Psoas muscle (tissue), 7 donors: ENCODE measurements at regions not wholly inside any gene's neighbourhood (a gene's known extent, or its start where the extent isn't known, plus 50 kb on each side); places are given as distances from the start of the nearest gene placed in this dataset.

Experiments
- ATAC-seq, 4 donors: fragments of 200-7000 bp; cut with Tn5 transposase; one replicate each; pipeline ENCODE4 v1.9.1; 2020; ENCODE audit warnings: moderate library complexity in 3 of 4, mild to moderate bottlenecking in 2 of 4
- DNase-seq, 2 donors: peaks; one replicate each; pipeline ENCODE4 v3.0.0-alpha.2; 2020
- H3K27ac ChIP-seq: fragments of 200-600 bp; one replicate; pipeline ENCODE4 v1.8.0; 2022
- H3K27me3 ChIP-seq, 3 donors: fragments of 200-600 bp in 1 of 3; one replicate each; pipeline versions ENCODE4 v1.6.1 to v1.8.0; 2013 to 2022; ENCODE audit warnings: low read length in 2 of 3, mild to moderate bottlenecking in 2 of 3, moderate library complexity in 1 of 3; ENCODE audit not compliant: insufficient read depth in 3 of 3
- H3K36me3 ChIP-seq, 2 donors: fragments of 200-600 bp in 1 of 2; one replicate each; pipeline versions ENCODE4 v1.6.1 to v1.8.0; 2013 to 2022; ENCODE audit warnings: low read depth in 1 of 2, mild to moderate bottlenecking in 1 of 2, moderate library complexity in 1 of 2; ENCODE audit not compliant: insufficient read depth in 1 of 2
- H3K4me1 ChIP-seq: fragments of 200-600 bp; one replicate; pipeline ENCODE4 v1.8.0; 2022
- H3K4me3 ChIP-seq: fragments of 200-600 bp; one replicate; pipeline ENCODE4 v1.8.0; 2022; ENCODE audit warnings: mild to moderate bottlenecking
- H3K9me3 ChIP-seq: fragments of 200-600 bp; one replicate; pipeline ENCODE4 v1.8.0; 2022
- WGBS, 3 donors: extraction: QIAGEN DNeasy Blood & Tissue Kit; methylation state at CpG; one replicate each; pipeline versions ENCODE4 v1.1.6 to v1.1.7; 2013; 5-methylcytosine and 5-hydroxymethylcytosine counted together
- intact Hi-C, 2 donors: fragments of 100-400 bp; cut with DNase I; formaldehyde crosslinking; loops; one replicate each; pipeline versions ENCODE4 v1.11.0 to v1.14.2; 2022
- TF ChIP-seq, protein P1 (sequence below): fragments of 200-600 bp; IDR thresholded peaks from one replicate; pipeline ENCODE4 v1.8.0; 2022; ENCODE audit warnings: antibody characterized with exemption
- donor health status: healthy with polysubstance abuse.
- donor health status: DM: no; HTN: no; CAD: no; lungs with moderate emphysema.
- donor health status: Bipolar disorder and iron deficiency.
- donor health status: healthy.
- donor health status: DM: yes; HTN: yes; CAD: no.
- donor health status: DM: no; HTN: no; CAD: no.
- donor health status: DM: yes; HTN: yes; CAD: no.

DNA sequence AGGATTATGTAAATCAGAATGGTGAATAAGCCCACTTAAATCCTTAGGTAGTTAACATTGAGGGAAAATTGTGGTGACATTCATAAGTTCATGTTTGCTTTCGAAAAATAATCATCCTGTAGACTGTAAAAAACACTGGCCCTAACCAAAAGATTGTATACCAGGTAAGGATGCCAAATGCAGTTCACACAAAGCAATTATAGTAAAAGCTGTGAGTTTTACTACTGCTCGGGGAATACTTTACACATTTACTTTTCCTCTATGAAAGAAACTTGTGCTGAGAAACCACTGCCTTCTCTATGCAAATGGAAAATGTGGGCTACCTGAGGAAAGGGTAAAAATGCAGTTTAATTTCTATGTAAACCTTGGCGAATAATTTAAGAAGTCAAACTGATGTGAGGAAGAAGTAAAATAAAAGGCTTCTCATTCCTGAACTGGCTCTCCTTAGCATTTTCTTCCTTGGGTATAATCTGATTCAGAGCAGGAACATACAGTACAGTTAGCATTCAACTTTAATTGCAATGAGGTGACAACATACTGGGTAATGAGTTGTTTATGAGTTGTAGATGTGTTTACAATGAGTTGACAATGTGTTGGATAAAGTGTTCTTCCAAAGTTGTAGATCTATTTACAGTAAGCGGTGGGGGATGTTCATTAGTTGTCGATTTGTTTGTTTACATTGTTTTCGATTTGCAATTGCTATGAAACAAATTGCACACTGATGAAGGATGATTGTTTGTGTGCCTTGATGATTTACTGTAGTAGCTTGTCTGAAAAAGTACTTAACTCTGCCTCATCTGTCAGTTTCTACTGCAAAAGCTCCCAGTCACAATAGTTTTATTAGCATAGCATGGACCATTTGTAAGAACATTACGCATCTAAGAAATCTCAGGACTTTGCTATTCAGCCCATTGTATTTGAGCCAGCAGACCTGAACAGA is 453.0 kb upstream of the DPH6 start:
- H3K27me3 ChIP-seq = no peaks in the 10 kb centered on the region
- TF ChIP-seq, protein P1, sequence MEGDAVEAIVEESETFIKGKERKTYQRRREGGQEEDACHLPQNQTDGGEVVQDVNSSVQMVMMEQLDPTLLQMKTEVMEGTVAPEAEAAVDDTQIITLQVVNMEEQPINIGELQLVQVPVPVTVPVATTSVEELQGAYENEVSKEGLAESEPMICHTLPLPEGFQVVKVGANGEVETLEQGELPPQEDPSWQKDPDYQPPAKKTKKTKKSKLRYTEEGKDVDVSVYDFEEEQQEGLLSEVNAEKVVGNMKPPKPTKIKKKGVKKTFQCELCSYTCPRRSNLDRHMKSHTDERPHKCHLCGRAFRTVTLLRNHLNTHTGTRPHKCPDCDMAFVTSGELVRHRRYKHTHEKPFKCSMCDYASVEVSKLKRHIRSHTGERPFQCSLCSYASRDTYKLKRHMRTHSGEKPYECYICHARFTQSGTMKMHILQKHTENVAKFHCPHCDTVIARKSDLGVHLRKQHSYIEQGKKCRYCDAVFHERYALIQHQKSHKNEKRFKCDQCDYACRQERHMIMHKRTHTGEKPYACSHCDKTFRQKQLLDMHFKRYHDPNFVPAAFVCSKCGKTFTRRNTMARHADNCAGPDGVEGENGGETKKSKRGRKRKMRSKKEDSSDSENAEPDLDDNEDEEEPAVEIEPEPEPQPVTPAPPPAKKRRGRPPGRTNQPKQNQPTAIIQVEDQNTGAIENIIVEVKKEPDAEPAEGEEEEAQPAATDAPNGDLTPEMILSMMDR = no peak
- H3K4me3 ChIP-seq = no peak overlapping the region
- no peaks in the 10 kb centered on the region for H3K9me3 ChIP-seq
- intact Hi-C loops = no loop called here
- H3K4me1 ChIP-seq = no peaks in the 10 kb centered on the region
- no peak for DNase-seq
- ATAC-seq = no peak
- H3K36me3 ChIP-seq = no peaks in the 10 kb centered on the region
- H3K27ac ChIP-seq = no peak overlapping the region
- 73 to 75% (median 73%) methylated on average over 7 of the region's 7 CpGs for WGBS, 3 donors

GRCh38 chr15:36004891-36005490 is 459.0 kb upstream of the DPH6 start:
- TF ChIP-seq, protein P1 = no peak
- H3K36me3 ChIP-seq = no peaks in the 10 kb centered on the region
- WGBS, 3 donors = 52 to 68% (median 62%) methylated on average over 2 of the region's 2 CpGs
- no peak overlapping the region for H3K27ac ChIP-seq
- no peaks in the 10 kb centered on the region for H3K4me1 ChIP-seq
- DNase-seq = no peak
- no peak overlapping the region for H3K4me3 ChIP-seq
- intact Hi-C loops = no loop called here
- no peaks in the 10 kb centered on the region for H3K9me3 ChIP-seq
- no peak for ATAC-seq
- H3K27me3 ChIP-seq = no peaks in the 10 kb centered on the region

DNA sequence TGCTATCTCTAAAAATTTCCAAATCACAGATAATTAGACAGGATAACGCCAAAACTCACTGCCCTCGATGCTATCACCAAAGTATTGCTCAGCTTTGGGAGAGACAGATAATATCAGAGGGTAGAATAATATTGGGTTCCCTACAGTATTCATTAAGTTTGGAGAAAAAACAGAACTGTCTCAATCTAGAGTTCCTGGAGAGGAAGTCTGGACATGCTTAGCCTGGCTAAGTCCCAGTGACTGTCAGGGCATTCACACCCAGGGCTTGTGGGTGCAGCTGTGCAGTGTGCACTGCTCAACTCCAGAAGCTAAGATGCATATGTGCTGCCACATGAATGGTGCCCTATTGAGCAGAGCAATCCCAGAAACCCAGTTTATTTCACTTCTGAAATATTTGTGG is 459.6 kb upstream of the DPH6 start:
- DNase-seq (no peak), ATAC-seq (no peak)
- no peak overlapping the region for H3K4me3 ChIP-seq
- TF ChIP-seq, protein P1 = no peak
- no peaks in the 10 kb centered on the region for H3K9me3 ChIP-seq
- no peaks in the 10 kb centered on the region for H3K4me1 ChIP-seq
- intact Hi-C loops = no loop called here
- H3K27me3 ChIP-seq = no peaks in the 10 kb centered on the region
- no peak overlapping the region for H3K27ac ChIP-seq
- 70 to 84% (median 73%) methylated on average over 2 of the region's 2 CpGs for WGBS, 3 donors
- no peaks in the 10 kb centered on the region for H3K36me3 ChIP-seq

DNA sequence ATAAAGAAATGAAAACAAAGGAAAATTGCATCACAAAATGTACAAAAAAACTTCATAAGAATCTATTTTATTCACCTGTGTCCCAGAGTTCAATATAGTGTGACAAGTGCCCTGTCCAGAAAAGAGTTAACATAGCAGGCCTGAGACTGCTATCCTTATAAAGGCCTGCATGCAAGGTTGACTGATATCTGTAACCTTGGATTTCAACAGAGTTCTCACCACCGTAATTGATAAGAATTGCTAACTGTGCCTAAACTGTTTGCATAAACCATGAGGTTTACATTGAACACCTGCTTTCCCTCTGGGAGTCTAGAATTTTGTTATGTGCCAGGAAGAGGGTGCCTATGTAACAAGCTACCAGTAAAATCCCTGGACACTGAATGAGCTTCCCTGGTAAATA is 461.7 kb upstream of the DPH6 start:
- Histone ChIP-seq H3K36me3 (no peaks in the 10 kb centered on the region), H3K4me3 (no peak overlapping the region), H3K27ac (no peak overlapping the region), H3K27me3 (no peaks in the 10 kb centered on the region), H3K9me3 (no peaks in the 10 kb centered on the region), H3K4me1 (no peaks in the 10 kb centered on the region)
- WGBS, 3 donors = 92 to 95% (median 93%) methylated on average over 1 of the region's 1 CpG
- ATAC-seq (no peak), DNase-seq (no peak)
- intact Hi-C loops = no loop called here
- TF ChIP-seq, protein P1 = no peak
